Ectodermal cell (in vitro differentiated cells): ENCODE measurements at regions not wholly inside any gene's neighbourhood (a gene's known extent, or its start where the extent isn't known, plus 50 kb on each side); places are given as distances from the start of the nearest gene placed in this dataset.

Experiments used
- H3K27ac ChIP-seq: 2 replicates; pipeline ENCODE4 v1.7.0; 2013; ENCODE audit warnings: mild to moderate bottlenecking, low read depth, low read length; ENCODE audit not compliant: insufficient read depth, poor library complexity, severe bottlenecking
- H3K27me3 ChIP-seq: 2 replicates; pipeline ENCODE4 v1.7.0; 2013; ENCODE audit warnings: mild to moderate bottlenecking, low read length; ENCODE audit not compliant: insufficient read depth, control insufficient read depth, poor library complexity, severe bottlenecking
- H3K36me3 ChIP-seq: one replicate; pipeline ENCODE4 v1.7.0; 2013; ENCODE audit warnings: low read length; ENCODE audit not compliant: control insufficient read depth, insufficient read depth
- H3K4me1 ChIP-seq: one replicate; pipeline ENCODE4 v1.7.0; 2013; ENCODE audit warnings: low read length; ENCODE audit not compliant: control insufficient read depth, insufficient read depth
- H3K4me3 ChIP-seq: 2 replicates; pipeline ENCODE4 v1.7.0; 2013; ENCODE audit warnings: low read depth, low read length, control low read depth; ENCODE audit not compliant: insufficient read depth
- H3K9me3 ChIP-seq: 2 replicates; pipeline ENCODE4 v1.7.0; 2013; ENCODE audit warnings: mild to moderate bottlenecking, low read length, moderate library complexity; ENCODE audit not compliant: control insufficient read depth
- WGBS, 2 experiments: methylation state at CpG; one replicate each; pipeline ENCODE4 v1.1.7; 2013; ENCODE audit warnings: missing lambda C conversion rate in 2 of 2; 5-methylcytosine and 5-hydroxymethylcytosine counted together

- H3K4me3 ChIP-seq, result no peak overlapping the region
- 73 to 85% methylated on average over 3 of the region's 3 CpGs for WGBS, 2 experiments
- H3K9me3 ChIP-seq, result no peaks in the 10 kb centered on the region
- no peaks in the 10 kb centered on the region for H3K27me3 ChIP-seq
- no peak overlapping the region for H3K27ac ChIP-seq
- no peaks in the 10 kb centered on the region for H3K36me3 ChIP-seq
- H3K4me1 ChIP-seq, result peaks cover 12% of the 10 kb centered on the region
Measured at GRCh38 chr13:53341144-53341510, 312.5 kb downstream of the OLFM4 start.

DNA sequence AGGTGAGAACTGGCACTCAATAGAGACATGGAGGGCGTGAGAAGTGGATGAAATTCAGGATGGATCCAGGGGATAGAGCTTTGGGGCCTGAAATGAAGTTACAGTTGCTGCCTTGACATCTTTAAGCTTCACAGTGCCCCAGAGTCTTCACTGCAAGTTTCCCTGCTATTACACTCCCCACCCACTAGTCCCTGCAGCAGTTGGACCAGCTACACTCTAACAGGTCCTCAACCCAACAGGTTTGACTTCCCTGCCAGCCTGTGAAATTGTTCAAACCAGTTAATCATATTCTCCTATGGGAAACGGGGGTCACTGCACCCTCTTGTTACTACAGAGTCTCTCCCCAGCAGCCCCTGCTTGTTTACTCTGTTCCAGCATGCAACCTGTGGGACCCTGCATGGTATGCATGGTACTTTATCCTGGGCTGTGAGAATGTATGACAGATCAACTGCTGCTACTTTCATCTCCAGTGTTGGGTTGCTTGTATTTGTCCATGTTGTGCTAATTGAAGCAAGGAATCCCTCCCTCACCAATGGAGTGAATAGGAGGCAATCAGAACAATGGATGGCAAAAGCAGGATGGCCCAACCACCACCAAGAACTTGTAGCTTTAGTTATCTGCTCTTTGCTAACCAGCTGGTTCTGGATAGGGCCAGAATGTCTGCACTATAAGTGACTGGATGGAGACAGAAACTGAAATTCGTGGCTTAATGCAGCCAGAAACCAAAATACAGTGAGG is 314.2 kb downstream of the OLFM4 start:
- Histone ChIP-seq H3K36me3 (no peaks in the 10 kb centered on the region), H3K27me3 (no peaks in the 10 kb centered on the region), H3K4me1 (peaks cover 12% of the 10 kb centered on the region), H3K9me3 (no peaks in the 10 kb centered on the region), H3K4me3 (no peak overlapping the region), H3K27ac (peak overlapping the region; percentile 80)
- WGBS, 2 experiments, result 50 to 53% methylated on average over 3 of the region's 3 CpGs

GRCh38 chr13:53343361-53343744 is 314.7 kb downstream of the OLFM4 start:
- WGBS, 2 experiments, result 0% methylated on average over 1 of the region's 1 CpG; no CpG with 5 or more reads in 1 of the 2 experiments
- H3K36me3 ChIP-seq, result no peaks in the 10 kb centered on the region
- H3K27me3 ChIP-seq, result no peaks in the 10 kb centered on the region
- H3K9me3 ChIP-seq, result no peaks in the 10 kb centered on the region
- H3K4me1 ChIP-seq, result peaks cover 12% of the 10 kb centered on the region
- no peak overlapping the region for H3K4me3 ChIP-seq
- H3K27ac ChIP-seq, result peak overlapping the region; percentile 80

DNA sequence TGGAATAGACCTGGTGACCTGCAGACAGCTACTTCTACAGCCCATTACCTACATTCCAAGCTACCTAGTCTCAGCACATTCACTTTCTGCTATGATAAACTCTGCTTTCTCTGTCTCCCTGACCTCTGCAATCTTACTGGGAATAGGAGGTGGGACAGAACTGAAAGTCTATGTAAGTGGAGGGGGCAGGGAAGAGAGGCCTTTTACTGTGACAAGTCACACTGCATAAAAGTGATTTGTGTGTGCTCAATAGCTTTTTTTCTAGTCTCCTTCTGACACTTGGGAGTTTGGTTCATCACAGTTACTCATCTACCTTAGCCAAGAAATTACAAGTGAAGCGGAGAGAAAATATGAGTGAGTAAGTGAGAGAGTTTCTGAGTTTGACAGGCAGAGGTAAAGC is 322.4 kb downstream of the OLFM4 start:
- H3K4me1 ChIP-seq, result no peaks in the 10 kb centered on the region
- H3K36me3 ChIP-seq, result no peaks in the 10 kb centered on the region
- no peak overlapping the region for H3K4me3 ChIP-seq
- no peaks in the 10 kb centered on the region for H3K9me3 ChIP-seq
- no peaks in the 10 kb centered on the region for H3K27me3 ChIP-seq
- no peak overlapping the region for H3K27ac ChIP-seq
- 80 to 87% methylated on average over 1 of the region's 1 CpG for WGBS, 2 experiments

- no peaks in the 10 kb centered on the region for H3K9me3 ChIP-seq
- H3K27me3 ChIP-seq, result no peaks in the 10 kb centered on the region
- 81 to 86% methylated on average over 3 of the region's 3 CpGs for WGBS, 2 experiments
- no peaks in the 10 kb centered on the region for H3K36me3 ChIP-seq
- H3K4me1 ChIP-seq, result no peaks in the 10 kb centered on the region
- H3K27ac ChIP-seq, result no peak overlapping the region
- no peak overlapping the region for H3K4me3 ChIP-seq
Measured at GRCh38 chr13:53357582-53357981, 329.0 kb downstream of the OLFM4 start.

DNA sequence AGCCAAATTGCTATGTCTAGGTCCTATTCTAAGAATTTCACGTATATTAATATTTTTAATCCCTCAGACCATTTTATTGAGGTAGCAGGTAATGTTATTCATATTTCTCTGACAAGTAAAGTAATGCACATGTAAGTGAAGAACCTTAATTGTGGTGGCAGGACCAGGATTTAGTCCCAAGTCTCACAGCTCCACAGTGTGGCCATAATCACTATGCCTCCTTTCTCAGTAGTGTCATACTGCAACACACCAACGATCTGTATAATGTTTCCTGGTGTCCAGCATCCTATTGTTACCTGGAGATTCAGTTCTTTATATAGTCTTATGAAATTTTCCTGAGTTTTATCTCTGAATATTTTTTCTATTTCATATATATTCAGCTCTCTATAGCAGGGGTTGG is 340.3 kb downstream of the OLFM4 start:
- Histone ChIP-seq H3K27me3 (no peaks in the 10 kb centered on the region), H3K9me3 (no peaks in the 10 kb centered on the region), H3K27ac (no peak overlapping the region), H3K36me3 (no peaks in the 10 kb centered on the region), H3K4me3 (no peak overlapping the region), H3K4me1 (no peaks in the 10 kb centered on the region)
- WGBS, 2 experiments, result 75% methylated on average over 1 of the region's 2 CpGs; no CpG with 5 or more reads in 1 of the 2 experiments

- WGBS, 2 experiments, result 88% methylated on average over 1 of the region's 1 CpG; no CpG with 5 or more reads in 1 of the 2 experiments
- Histone ChIP-seq H3K4me3 (no peak overlapping the region), H3K27me3 (no peaks in the 10 kb centered on the region), H3K4me1 (no peaks in the 10 kb centered on the region), H3K9me3 (no peaks in the 10 kb centered on the region), H3K27ac (no peak overlapping the region), H3K36me3 (no peaks in the 10 kb centered on the region)
Measured at GRCh38 chr13:53379485-53379884, 350.9 kb downstream of the OLFM4 start.

DNA sequence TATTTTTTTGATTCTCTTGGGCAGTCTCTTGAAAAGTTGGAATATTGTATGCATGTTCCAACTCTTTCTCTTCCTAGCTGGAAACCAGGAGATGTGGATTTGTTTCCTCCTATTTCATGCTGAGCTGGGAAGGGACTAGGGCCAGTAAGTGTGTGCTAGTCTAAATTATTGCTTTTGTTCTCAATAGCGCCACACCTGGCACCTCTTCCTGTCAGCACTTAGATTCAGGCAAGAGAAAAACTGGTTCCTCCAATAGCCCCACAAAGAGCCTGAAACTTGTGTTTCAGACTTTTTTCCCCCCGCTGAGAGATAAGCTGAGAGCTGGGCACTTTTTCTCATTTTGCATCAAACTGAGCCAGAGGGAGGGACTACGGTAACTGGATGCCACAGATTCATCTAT is 353.4 kb downstream of the OLFM4 start:
- WGBS, 2 experiments, result 60 to 70% methylated on average over 3 of the region's 3 CpGs
- H3K27me3 ChIP-seq, result no peaks in the 10 kb centered on the region

GRCh38 chr13:53398051-53398450 is 369.4 kb downstream of the OLFM4 start:
- H3K9me3 ChIP-seq, result no peaks in the 10 kb centered on the region
- no peak overlapping the region for H3K27ac ChIP-seq
- H3K36me3 ChIP-seq, result no peaks in the 10 kb centered on the region
- H3K4me3 ChIP-seq, result no peak overlapping the region
- no peaks in the 10 kb centered on the region for H3K27me3 ChIP-seq
- 80 to 89% methylated on average over 2 of the region's 2 CpGs for WGBS, 2 experiments
- peaks cover 4% of the 10 kb centered on the region for H3K4me1 ChIP-seq

More for the DNA sequence above, 353.4 kb downstream of the OLFM4 start:
- Histone ChIP-seq H3K9me3 (no peaks in the 10 kb centered on the region), H3K4me3 (no peak overlapping the region), H3K4me1 (no peaks in the 10 kb centered on the region), H3K36me3 (no peaks in the 10 kb centered on the region), H3K27ac (no peak overlapping the region)

GRCh38 chr13:53405616-53406015 is 377.0 kb downstream of the OLFM4 start:
- H3K9me3 ChIP-seq, result no peaks in the 10 kb centered on the region
- H3K27ac ChIP-seq, result no peak overlapping the region
- no peaks in the 10 kb centered on the region for H3K27me3 ChIP-seq
- H3K36me3 ChIP-seq, result no peaks in the 10 kb centered on the region
- WGBS, 2 experiments, result 88 to 91% methylated on average over 8 of the region's 8 CpGs
- H3K4me3 ChIP-seq, result no peak overlapping the region
- H3K4me1 ChIP-seq, result no peaks in the 10 kb centered on the region
